ENCODE measurements at regions not wholly inside any gene's neighbourhood (a gene's known extent, or its start where the extent isn't known, plus 50 kb on each side); places are given as distances from the start of the nearest gene placed in this dataset.

DNA sequence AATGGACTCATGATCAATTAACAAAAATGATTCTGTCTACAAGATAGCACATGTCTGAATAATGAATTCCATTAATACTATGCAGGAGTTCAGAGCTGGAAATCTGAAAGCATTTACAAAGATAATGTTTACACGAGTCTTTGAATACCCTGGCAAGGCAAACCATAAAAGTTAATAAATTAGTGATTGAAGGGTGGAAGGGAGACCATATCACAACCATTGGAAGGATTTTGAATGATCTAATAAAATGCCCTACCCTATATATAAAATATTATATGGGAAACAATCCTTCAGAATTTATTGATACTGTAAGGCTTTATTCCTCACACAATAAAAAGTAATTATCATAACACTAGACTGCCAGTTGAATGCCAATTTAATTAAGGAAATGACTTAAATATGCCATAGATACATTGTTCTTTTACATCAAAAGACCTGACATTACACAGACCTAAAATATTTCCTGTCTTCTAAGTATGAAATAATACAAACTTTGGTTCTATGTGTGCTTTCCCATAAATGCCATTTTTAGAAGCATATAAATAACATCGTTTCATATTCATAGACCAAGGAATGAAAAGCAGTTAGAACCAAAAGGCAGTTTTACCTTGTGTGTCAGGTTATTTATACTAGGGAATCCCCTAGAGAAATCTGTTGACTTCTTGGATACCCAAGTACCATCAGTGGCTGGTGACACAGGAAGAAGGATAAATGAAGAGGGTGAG is 249.2 kb upstream of the MARCKS start:
- DNase-seq = no peak
- no peak overlapping the region for H3K4me3 Mint-ChIP-seq
- no peaks in the 10 kb centered on the region for H3K4me1 Mint-ChIP-seq (ENCODE audit: low read depth)
- H3K27me3 Mint-ChIP-seq (ENCODE audit: insufficient read depth) = no peaks in the 10 kb centered on the region
- no peak for TF ChIP-seq CTCF (IDR thresholded peaks at IDR 0.05)
- H3K36me3 Mint-ChIP-seq (ENCODE audit: low read depth) = no peaks in the 10 kb centered on the region
- H3K9me3 Mint-ChIP-seq = no peaks in the 10 kb centered on the region
- no peak overlapping the region for H3K27ac Mint-ChIP-seq

- no peaks in the 10 kb centered on the region for H3K9me3 Mint-ChIP-seq
- no peak for TF ChIP-seq CTCF (IDR thresholded peaks at IDR 0.05)
- H3K27me3 Mint-ChIP-seq (ENCODE audit: insufficient read depth) = no peaks in the 10 kb centered on the region; the same call in 1 of the 2 replicates
- no peaks in the 10 kb centered on the region for H3K36me3 Mint-ChIP-seq (ENCODE audit: low read depth)
- H3K27ac Mint-ChIP-seq = no peak overlapping the region
- H3K4me1 Mint-ChIP-seq (ENCODE audit: low read depth) = no peaks in the 10 kb centered on the region
- no peak overlapping the region for H3K4me3 Mint-ChIP-seq
- DNase-seq = no peak
These were observed 246.7 kb upstream of the MARCKS start for GRCh38 chr6:113610377-113610988.

GRCh38 chr6:113616701-113617274 is 240.4 kb upstream of the MARCKS start:
- Mint-ChIP-seq H3K27me3 (ENCODE audit: insufficient read depth) (peaks cover 2% of the 10 kb centered on the region; the same call in 1 of the 2 replicates), H3K9me3 (no peaks in the 10 kb centered on the region), H3K36me3 (ENCODE audit: low read depth) (no peaks in the 10 kb centered on the region), H3K27ac (no peak overlapping the region), H3K4me3 (no peak overlapping the region), H3K4me1 (ENCODE audit: low read depth) (no peaks in the 10 kb centered on the region; the same call in 1 of the 2 replicates)
- TF ChIP-seq CTCF (IDR thresholded peaks at IDR 0.05) = no peak
- DNase-seq = no peak

GRCh38 chr6:113619077-113619476 is 238.1 kb upstream of the MARCKS start:
- H3K36me3 Mint-ChIP-seq (ENCODE audit: low read depth) = no peaks in the 10 kb centered on the region
- H3K9me3 Mint-ChIP-seq = no peaks in the 10 kb centered on the region
- DNase-seq = no peak
- H3K27ac Mint-ChIP-seq = no peak overlapping the region
- H3K27me3 Mint-ChIP-seq (ENCODE audit: insufficient read depth) = peaks cover 3% of the 10 kb centered on the region; the same call in 1 of the 2 replicates
- H3K4me3 Mint-ChIP-seq = no peak overlapping the region
- no peaks in the 10 kb centered on the region; the same call in 1 of the 2 replicates for H3K4me1 Mint-ChIP-seq (ENCODE audit: low read depth)
- TF ChIP-seq CTCF (IDR thresholded peaks at IDR 0.05) = no peak

DNA sequence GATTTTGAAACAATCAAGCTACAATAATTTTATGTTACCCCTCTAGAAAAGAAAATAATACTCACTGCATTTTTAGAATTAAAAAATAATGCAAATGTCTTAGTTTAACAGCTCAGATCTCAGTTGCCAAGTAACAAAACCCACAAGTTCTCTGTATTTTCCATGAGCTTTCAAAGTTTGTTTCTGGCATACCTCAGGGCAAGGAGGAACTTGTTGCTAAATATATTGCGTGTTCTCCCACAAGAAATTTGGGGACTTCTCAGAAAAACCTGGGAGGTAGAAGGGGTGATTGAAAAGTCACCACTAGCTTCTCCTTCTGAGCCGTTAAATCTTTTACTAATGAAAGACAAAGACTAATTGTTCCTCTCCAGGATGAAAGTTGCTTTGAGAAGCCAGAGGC is 236.8 kb upstream of the MARCKS start:
- Mint-ChIP-seq H3K36me3 (ENCODE audit: low read depth) (no peaks in the 10 kb centered on the region), H3K27me3 (ENCODE audit: insufficient read depth) (peaks cover 3% of the 10 kb centered on the region; the same call in 1 of the 2 replicates), H3K4me3 (no peak overlapping the region), H3K27ac (no peak overlapping the region), H3K9me3 (no peaks in the 10 kb centered on the region), H3K4me1 (ENCODE audit: low read depth) (no peaks in the 10 kb centered on the region; the same call in 1 of the 2 replicates)
- no peak for TF ChIP-seq CTCF (IDR thresholded peaks at IDR 0.05)
- DNase-seq = no peak

All from HFFc6 (cell line).